Retinal pigment epithelial cell (primary cell): ENCODE measurements at regions not wholly inside any gene's neighbourhood (a gene's known extent, or its start where the extent isn't known, plus 50 kb on each side); places are given as distances from the start of the nearest gene placed in this dataset.

Source experiments
- DNase-seq: peaks from one replicate; pipeline ENCODE4 v3.0.0-alpha.2; 2010; ENCODE audit warnings: low read depth
- H3K4me3 ChIP-seq: 2 replicates; pipeline ENCODE4 v1.5.1; 2011; ENCODE audit warnings: mild to moderate bottlenecking, low read length, control low read depth, moderate library complexity
- CTCF ChIP-seq: conservative IDR thresholded peaks from 2 replicates; pipeline ENCODE4 v1.5.1; 2011; ENCODE audit warnings: low read depth, low read length, control low read depth, inconsistent platforms

- no peak overlapping the region for H3K4me3 ChIP-seq
- TF ChIP-seq CTCF: no peak
These were observed 254.9 kb downstream of the ACTL7B start for GRCh38 chr9:108600896-108601295.

GRCh38 chr9:108599571-108599970, 256.2 kb downstream of the ACTL7B start:
- no peak for DNase-seq
- TF ChIP-seq CTCF: no peak

More at GRCh38 chr9:108600896-108601295, 254.9 kb downstream of the ACTL7B start:
- no peak for DNase-seq

GRCh38 chr9:108591121-108591520, 264.7 kb downstream of the ACTL7B start:
- no peak for DNase-seq
- H3K4me3 ChIP-seq: no peak overlapping the region
- no peak for TF ChIP-seq CTCF

More at GRCh38 chr9:108599571-108599970, 256.2 kb downstream of the ACTL7B start:
- H3K4me3 ChIP-seq: no peak overlapping the region

- TF ChIP-seq CTCF: no peak
- no peak for DNase-seq
- H3K4me3 ChIP-seq: no peak overlapping the region
These were observed 267.5 kb downstream of the ACTL7B start for GRCh38 chr9:108588246-108588645.

GRCh38 chr9:108586471-108587139, 269.2 kb downstream of the ACTL7B start:
- no peak overlapping the region for H3K4me3 ChIP-seq
- DNase-seq: no peak
- no peak for TF ChIP-seq CTCF

- DNase-seq: no peak
- no peak overlapping the region for H3K4me3 ChIP-seq
- no peak for TF ChIP-seq CTCF
These were observed 270.9 kb downstream of the ACTL7B start for GRCh38 chr9:108584860-108585259.

GRCh38 chr9:108582726-108583125, 273.1 kb downstream of the ACTL7B start:
- DNase-seq: no peak
- TF ChIP-seq CTCF: no peak
- H3K4me3 ChIP-seq: no peak overlapping the region
